ENCODE measurements at regions not wholly inside any gene's neighbourhood (a gene's known extent, or its start where the extent isn't known, plus 50 kb on each side); places are given as distances from the start of the nearest gene placed in this dataset.
A peak's percentile ranks its signal among the peaks of the same experiment; 100 is the strongest.

DNA sequence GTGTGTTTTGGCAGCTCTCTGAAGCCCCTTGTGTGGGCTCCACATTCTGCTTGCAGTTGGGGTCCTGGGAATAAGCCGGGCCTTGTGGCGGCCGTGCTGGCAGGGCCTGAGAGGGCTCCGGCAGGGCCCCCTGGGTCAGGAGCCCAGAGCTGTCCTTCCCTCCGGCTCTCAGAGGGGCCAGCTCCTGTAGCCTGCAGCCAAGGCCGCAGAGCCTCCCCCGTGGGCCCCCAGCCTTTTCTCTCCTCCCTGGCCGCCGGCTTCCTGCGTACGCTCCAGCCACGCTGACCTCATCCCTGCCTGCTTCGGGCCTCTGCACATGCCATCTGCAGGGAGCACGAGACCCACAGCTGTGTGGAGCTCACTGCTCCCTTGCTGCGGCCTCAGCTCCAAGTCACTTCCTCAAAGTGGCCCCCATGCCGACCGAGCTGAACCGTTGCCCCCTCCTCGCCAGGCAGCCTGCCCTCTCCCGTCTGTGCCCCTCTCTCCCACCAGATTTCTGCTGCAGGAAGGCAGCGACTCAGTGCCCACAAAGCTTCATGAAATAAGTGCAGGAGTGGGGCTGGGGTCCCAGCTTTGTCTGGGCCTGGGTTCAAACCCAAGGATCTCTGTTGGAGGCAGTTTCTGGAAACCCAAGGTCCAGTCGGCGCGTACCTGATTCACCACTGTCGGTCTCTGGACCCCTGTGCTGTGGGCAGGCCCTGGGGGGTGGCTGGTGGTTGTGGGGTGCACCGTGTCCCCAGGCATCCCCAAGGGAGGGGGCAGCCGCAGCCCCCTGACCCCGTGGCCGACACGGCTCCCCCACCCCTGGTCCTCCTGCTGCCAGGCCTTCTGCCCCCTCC, 57.1 kb upstream of the NKX1-1 start:
- peak; percentile 63 for DNase-seq (ENCODE audit: low spot score)

DNA sequence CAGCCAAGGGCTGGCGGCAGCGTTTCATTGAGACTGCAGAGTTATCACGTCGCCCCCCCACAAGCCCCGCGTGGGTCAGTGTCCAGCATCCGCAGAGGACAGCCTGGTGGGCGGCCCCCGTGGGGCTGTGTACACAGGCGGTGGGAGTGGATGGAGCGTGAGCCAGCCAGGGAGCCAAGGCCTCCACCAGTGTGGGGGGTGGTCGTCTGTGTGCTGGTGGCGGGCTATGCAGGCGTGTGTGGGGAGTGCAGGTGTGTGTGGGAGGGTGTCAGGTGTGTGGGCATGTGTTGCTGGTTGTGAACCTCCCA, 56.5 kb upstream of the NKX1-1 start:
- no peak for DNase-seq (ENCODE audit: low spot score)

DNA sequence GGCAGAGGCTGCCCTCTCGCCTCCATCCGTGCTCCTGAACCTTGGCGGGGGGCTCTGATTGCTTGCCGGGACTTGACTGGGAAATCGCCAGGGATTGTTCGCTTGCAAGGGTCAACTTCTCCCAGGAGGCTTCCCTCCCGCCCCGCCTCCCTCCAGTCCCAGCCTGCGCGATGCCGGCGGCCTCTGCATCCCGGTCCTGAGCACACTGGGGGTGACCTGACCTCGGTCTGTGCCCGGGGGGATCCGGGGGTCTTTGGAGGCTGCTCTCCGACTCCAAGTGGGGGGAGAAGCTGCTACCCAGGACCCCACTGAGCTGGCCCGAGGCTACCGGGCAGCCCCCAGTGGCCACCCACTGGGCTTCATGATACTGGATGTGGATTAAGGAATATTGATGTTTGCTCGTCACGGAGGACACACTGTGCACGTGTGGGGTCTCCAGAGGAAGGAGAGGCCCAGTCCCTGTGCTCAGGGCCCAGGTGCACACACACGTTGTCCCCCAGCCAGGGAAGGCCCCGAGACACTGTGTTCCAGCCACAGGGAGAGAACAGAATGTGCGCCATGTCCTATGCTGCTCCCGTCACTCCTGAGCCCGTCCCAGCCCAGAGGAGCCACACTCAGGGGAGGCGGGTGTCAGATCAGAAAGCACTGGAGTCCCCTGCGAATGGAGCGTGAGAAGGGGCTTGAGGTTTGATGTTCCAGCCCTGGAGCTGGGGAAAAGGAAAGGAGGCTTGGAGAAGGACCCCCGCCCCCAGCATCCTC, 55.9 kb upstream of the NKX1-1 start:
- DNase-seq (ENCODE audit: low spot score): peak; percentile 7

DNA sequence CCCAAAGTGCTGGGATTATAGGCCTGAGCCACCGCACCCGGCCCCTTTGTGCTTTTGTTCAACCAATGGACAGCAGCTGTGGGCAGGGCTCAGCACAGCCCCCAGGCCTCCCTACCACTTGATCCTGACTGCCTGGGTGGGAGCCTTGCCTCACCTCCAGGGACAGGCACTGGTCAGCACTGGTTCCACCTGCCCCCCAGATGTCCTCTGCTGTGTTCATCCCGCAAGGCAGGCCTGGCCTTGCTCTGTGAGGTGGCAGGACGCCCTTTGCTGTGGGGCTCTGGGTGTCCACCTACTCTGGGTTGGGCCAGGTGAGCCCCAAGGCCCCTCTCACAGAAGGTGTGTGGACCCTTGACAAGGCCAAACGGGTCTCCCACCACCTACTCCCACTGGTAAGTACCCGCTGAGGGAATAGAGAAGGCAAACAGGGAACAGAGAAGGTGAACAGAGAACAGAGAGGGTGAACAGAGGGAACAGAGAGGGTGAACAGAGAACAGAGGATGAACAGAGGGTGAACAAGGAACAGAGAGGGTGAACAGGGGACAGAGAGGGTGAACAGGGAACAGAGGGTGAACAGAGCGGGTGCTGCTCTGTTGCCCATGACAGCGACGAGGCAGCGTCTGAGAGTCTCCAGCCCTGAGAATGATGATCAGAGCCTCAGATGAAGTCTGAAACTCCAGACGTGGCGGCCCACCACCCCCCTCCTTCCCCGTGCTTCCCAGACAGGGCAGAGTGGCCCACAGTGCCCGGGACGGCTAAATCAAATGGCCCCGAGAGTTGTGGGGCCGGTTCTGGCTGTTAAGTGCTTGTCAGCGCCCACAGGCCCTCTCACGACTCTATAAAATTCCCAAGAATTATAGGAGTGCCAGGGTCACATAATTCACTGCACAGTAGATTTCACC, 55.0 kb upstream of the NKX1-1 start:
- DNase-seq (ENCODE audit: low spot score): peak; percentile 9

DNA sequence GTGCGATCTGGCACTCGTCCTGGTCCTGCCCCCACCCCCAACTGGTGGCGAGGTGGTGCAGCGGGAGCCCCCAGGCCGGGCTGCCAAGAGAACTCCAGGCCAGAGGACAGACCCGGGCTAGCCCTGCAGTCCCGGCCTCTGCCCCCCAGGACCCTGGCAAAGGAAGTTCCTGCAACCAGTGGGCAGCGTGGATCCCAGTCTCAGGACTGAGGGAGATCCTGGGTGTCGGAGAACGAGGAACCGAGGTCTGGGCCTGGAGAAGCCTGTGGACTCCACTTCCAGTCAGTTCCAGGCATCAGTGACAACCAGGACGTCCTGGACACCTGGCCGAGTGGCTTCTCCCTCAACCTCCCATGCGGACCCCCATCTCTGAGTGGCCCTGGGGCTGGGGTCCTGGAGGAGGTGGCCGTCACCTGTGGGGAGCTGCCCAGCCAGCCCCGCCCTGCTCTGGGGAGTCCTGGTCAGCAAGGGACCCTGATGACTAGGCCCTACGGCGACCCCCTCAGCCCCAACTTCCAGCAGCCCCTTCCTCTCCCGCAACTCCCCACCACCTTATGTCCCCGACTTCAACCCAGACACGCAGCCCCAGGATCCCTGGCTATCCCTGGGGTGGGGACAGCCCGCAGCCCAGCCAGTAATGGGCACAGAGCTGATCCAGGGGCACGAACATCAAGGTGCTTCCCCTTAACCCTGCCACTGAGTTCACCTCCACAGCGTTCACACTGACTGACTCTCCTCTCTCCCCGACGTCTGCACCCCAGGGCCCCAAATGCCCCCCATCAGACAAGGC, 53.7 kb upstream of the NKX1-1 start:
- DNase-seq (ENCODE audit: low spot score): peak; percentile 3

DNA sequence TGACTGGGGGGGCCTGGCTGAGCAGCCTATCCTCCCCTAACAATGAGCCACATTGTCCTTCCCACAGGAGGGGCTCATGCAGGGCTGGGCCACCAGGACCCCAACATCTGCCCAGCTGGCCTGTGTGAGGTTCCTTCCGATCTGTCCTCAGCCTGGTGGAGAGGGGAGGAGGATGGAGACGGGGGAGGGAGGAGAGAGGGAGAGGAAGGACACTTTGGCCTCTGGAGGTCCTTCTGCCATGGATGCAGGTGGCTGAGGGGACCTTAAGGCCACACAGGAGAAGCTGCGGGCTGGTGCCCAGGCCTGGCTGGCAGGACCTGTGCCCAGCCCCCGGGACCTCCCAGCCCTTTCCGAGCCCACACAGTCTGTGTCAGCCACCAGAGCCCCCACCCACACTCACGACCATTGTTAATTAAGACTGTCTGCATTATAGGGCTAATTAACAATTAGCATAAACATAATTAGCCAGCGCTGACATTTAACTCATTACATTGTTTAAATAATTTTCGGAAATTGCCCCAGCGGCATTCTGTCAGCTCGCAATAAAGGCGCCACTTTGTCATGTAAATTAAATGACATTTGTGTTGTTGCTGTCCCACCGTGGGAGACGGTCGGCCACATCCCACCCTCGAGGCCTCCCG, 53.0 kb upstream of the NKX1-1 start:
- DNase-seq (ENCODE audit: low spot score): no peak

DNA sequence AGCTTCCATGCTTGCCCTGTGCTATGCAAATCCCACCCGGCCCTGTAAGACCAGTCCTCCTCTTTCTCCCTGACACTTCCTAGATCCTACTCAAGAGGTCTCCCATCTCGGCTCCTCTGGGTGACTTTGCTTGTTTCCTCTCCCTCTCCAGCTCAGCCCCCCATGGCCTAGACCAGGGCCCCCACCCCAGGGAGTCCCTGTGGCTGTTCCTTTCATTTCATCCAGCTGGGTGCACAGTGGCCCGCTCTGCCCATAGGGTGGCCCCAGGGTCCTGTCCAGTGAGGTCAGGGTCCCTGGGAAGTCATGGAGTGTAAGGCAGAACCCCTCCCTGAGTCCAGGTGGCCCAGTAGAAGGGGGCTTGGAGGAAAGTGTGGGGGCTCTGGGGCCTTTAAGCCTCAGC, 52.3 kb upstream of the NKX1-1 start:
- no peak for DNase-seq (ENCODE audit: low spot score)

Measured in GM03348 (cell line).